Heart left ventricle (tissue), 13 donors: ENCODE measurements at regions not wholly inside any gene's neighbourhood (a gene's known extent, or its start where the extent isn't known, plus 50 kb on each side); places are given as distances from the start of the nearest gene placed in this dataset.

Source experiments
- POLR2A ChIP-seq, 2 donors: fragments of 450-650 bp; IDR thresholded peaks; one replicate each; pipeline ENCODE4 v1.6.1; 2017; ENCODE audit warnings: antibody characterized with exemption in 2 of 2, mild to moderate bottlenecking in 2 of 2, moderate library complexity in 2 of 2
- TF ChIP-seq, protein P1 (sequence below), 12 donors: fragments of 200-600 bp; sonication (generic) in 4 of 12; IDR thresholded peaks; one replicate each; pipeline versions ENCODE4 v1.5.0 to v1.8.0; 2018 to 2022; ENCODE audit warnings: antibody characterized with exemption in 12 of 12, mild to moderate bottlenecking in 5 of 12
- donor health status: ischemic (EF 13 %, LVEDD 7.1; RV severe dilation, severe dysfunction).
- donor health status: DM: no; HTN: yes; CAD: no.
- donor health status: DM: no; HTN: no; CAD: no.
- donor health status: ischemic (EF 25% LVEDD 6.9; RV normal size, moderate dysfunction).
- donor health status: ischemic (EF 25% LVEDD 5.7; RV mildly dilated, moderate dysfunction).
- donor health status: ischemic (EF 35%, LVEDD 5.7; RV mildly dilated, moderate dysfunction).
- donor health status: nonischemic (EF 11% LVEDD 7.7; RV severe dilation, severe dysfunction).
- donor health status: DM: yes; HTN: yes; CAD: no.
- donor health status: PGD.
- donor health status: ischemic (EF 29% LVEDD 5.4; RV normal size, mild dysfunction).
- donor health status: nonischemic (EF 23%, LVEDD 6.1; RV moderate dilation, normal function).

DNA sequence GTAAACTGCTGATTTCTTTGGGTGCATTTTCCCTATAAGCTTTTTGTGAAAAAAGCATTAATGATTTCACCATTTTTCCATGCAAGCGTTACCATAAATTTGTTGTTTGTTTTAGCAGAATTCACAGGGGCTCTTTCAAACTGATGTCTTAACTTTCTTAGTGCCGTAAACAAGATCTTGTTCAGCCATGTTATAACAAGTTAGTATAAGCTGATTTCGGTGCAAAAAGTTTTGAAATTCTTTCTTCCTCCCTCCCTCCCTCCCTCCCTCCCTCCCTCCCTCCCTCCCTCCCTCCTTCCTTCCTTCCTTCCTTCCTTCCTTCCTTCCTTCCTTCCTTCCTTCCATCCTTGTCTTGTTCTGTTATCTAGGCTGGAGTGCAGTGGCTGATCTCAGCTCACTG lies 71.7 kb upstream of the CHORDC1 start:
- TF ChIP-seq, protein P1, sequence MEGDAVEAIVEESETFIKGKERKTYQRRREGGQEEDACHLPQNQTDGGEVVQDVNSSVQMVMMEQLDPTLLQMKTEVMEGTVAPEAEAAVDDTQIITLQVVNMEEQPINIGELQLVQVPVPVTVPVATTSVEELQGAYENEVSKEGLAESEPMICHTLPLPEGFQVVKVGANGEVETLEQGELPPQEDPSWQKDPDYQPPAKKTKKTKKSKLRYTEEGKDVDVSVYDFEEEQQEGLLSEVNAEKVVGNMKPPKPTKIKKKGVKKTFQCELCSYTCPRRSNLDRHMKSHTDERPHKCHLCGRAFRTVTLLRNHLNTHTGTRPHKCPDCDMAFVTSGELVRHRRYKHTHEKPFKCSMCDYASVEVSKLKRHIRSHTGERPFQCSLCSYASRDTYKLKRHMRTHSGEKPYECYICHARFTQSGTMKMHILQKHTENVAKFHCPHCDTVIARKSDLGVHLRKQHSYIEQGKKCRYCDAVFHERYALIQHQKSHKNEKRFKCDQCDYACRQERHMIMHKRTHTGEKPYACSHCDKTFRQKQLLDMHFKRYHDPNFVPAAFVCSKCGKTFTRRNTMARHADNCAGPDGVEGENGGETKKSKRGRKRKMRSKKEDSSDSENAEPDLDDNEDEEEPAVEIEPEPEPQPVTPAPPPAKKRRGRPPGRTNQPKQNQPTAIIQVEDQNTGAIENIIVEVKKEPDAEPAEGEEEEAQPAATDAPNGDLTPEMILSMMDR (IDR thresholded peaks at IDR 0.05): no peak
- no peak for TF ChIP-seq POLR2A (IDR thresholded peaks at IDR 0.05)
